ENCODE measurements at regions not wholly inside any gene's neighbourhood (a gene's known extent, or its start where the extent isn't known, plus 50 kb on each side); places are given as distances from the start of the nearest gene placed in this dataset.

DNA sequence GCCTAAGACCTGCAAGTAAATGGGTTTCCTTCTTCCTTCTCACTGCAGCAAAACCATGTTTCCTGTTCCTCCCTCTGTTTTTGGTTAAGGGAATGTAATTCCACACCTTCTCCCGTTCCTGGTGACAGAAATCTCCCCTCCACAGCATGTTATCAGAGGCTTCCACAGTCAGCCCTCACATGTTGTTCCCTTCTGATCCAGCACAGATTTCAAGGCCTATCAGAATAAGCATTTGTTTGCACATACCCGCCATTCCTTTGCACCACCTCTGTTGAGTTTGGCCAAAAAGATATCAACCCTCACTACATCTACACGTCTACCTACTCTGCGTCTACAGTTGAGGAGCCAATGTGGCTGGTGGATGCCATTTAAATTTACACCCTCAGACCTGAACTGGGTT, 113.9 kb upstream of the GRM7 start:
- TF ChIP-seq, protein P1, sequence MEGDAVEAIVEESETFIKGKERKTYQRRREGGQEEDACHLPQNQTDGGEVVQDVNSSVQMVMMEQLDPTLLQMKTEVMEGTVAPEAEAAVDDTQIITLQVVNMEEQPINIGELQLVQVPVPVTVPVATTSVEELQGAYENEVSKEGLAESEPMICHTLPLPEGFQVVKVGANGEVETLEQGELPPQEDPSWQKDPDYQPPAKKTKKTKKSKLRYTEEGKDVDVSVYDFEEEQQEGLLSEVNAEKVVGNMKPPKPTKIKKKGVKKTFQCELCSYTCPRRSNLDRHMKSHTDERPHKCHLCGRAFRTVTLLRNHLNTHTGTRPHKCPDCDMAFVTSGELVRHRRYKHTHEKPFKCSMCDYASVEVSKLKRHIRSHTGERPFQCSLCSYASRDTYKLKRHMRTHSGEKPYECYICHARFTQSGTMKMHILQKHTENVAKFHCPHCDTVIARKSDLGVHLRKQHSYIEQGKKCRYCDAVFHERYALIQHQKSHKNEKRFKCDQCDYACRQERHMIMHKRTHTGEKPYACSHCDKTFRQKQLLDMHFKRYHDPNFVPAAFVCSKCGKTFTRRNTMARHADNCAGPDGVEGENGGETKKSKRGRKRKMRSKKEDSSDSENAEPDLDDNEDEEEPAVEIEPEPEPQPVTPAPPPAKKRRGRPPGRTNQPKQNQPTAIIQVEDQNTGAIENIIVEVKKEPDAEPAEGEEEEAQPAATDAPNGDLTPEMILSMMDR (IDR thresholded peaks at IDR 0.05): no peak
- no peak for TF ChIP-seq POLR2A (IDR thresholded peaks at IDR 0.05)
